GM19455 (cell line): ENCODE measurements at regions not wholly inside any gene's neighbourhood (a gene's known extent, or its start where the extent isn't known, plus 50 kb on each side); places are given as distances from the start of the nearest gene placed in this dataset.
"Not testable (repeated sequence)": the region's sequence is repeated elsewhere in the genome, so short reads cannot be mapped to it uniquely, and the experiment has no call there.

ENCODE experiments used
- ATAC-seq: cut with Tn5 transposase; IDR thresholded peaks from one replicate; pipeline ENCODE4 v1.9.1; 2021; ENCODE audit not compliant: unreplicated experiment

- ATAC-seq = no peak
Observed at GRCh38 chr5:158039911-158040347, 181.0 kb upstream of the CLINT1 start.

DNA sequence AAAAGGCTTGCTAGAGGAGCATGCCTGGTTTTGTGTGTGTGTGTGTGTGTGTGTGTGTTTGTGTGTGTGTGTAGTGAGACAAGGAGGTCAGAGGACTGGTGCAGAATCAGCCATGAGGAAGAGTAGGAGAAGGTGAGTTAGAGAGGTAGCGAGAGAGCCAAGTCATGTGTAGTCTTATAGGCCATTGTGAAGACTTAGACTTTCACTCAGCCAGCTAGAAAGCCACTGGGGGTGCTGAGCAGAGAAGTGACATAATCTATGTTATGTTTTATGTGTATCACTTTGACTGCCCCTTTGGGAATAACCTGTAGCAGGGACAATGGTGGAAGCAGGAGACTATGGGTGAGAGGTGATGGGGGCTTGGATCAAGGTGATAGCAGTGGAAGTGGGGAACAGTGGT, 180.5 kb upstream of the CLINT1 start:
- ATAC-seq = no peak

DNA sequence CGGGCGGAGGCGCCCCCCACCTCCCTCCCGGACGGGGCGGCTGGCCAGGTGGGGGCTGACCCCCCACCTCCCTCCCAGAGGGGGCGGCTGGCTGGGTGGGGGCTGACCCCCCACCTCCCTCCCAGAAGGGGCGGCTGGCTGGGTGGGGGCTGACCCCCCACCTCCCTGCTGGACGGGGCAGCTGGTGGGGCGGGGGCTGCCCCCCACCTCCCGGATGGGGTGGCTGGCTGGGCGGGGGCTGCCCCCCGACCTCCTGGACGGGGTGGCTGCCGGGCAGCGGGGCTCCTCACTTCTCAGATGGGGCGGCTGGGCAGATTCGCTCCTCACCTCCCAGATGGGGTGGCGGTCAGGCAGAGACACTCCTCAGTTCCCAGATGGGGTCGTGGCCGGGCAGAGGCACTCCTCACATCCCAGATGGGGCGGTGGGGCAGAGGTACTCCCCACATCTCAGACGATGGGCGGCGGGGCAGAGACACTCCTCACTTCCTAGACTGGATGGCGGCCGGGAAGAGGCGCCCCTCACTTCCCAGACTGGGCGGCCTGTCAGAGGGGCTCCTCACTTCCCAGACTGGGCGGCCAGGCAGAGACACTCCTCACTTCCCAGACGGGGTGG, 178.1 kb upstream of the CLINT1 start:
- ATAC-seq = not testable (repeated sequence)

DNA sequence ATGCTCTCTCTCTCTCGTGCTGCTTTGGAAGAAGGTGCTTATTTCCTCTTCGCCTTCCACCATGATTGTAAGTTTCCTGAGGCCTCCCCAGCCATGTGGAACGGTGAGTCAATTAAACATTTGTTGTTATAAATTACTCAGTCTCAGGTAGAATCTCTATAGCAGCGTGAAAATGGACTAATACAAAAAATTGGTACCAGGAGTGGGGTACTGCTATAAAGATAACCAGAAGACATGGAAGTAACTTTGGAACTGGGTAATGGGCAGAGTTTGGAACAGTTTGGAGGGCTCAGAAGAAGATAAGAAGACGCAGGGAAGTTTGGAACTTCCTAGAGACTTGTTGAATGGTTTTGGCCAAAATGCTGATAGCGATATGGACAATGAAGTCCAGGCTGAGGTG, 175.6 kb upstream of the CLINT1 start:
- ATAC-seq = not testable (repeated sequence)

- ATAC-seq = no peak
Observed at GRCh38 chr5:158033724-158034123, 174.8 kb upstream of the CLINT1 start.

GRCh38 chr5:158033076-158033475, 174.1 kb upstream of the CLINT1 start:
- ATAC-seq = no peak

GRCh38 chr5:158032246-158032645, 173.3 kb upstream of the CLINT1 start:
- ATAC-seq = no peak

- ATAC-seq = no peak
Observed at GRCh38 chr5:158027806-158028775, 169.1 kb upstream of the CLINT1 start.

GRCh38 chr5:158026304-158027031, 167.5 kb upstream of the CLINT1 start:
- ATAC-seq = no peak

DNA sequence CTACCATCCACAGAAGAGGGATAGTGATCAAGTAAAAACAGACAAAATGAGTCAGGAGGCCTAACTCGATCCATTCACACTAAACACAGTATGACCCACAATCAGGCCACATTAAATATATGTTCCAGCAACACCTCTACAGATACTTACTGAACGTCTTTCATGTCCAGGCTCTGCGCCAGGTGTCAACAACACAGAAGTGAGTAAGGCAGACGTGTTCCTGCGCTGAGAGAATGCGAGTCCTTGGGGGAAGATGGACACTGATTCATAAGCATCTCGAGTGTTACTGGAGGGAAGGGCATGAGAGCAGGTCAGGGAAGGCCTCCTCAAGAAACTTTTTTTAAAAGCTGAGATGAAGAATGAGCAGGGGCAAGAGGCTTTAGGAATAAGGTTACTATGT, 164.3 kb upstream of the CLINT1 start:
- no peak for ATAC-seq

- no peak for ATAC-seq
Observed at GRCh38 chr5:158022837-158023236, 163.9 kb upstream of the CLINT1 start.

DNA sequence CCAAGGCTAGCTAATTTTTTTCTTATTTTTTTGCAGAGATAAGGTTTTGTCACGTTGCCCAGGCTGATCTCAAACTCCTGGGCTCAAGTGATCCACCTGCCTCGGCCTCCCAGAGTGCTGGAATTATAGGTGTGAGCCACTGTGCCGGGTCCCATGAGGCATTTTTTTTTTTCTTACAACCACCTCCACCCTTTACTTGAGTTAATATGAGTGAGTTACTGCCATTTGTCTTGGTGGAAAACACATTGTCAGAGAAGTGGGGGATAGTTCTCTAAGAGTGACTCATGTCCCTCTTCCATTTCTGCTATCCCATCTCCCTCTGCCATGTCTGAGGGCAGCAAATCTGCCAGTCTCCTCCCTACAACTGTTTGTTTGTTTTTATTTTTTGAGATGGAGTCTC, 163.4 kb upstream of the CLINT1 start:
- no peak for ATAC-seq

GRCh38 chr5:158020555-158021418, 161.8 kb upstream of the CLINT1 start:
- ATAC-seq = no peak

GRCh38 chr5:158017469-158017868, 158.5 kb upstream of the CLINT1 start:
- no peak for ATAC-seq

GRCh38 chr5:158014372-158014771, 155.4 kb upstream of the CLINT1 start:
- no peak for ATAC-seq

DNA sequence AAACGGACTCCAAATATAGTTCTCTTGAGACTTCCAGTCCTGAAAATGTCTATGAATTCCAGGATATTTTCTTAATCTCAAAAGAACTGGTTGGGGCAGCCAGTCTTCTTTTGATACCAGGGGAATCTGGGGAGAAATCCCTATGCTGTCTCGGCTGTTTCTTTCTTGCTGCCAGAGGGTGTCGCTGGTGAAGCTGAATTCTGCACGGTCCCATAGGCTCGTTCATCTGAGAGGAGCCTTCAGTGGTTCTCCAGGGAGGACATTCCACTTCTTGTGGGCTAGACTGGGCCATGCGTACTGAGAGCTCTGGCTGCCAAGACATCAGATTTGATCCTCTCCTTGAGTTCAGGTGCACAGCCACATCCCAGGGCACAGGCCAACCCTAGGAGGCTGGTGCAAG, 155.0 kb upstream of the CLINT1 start:
- no peak for ATAC-seq

DNA sequence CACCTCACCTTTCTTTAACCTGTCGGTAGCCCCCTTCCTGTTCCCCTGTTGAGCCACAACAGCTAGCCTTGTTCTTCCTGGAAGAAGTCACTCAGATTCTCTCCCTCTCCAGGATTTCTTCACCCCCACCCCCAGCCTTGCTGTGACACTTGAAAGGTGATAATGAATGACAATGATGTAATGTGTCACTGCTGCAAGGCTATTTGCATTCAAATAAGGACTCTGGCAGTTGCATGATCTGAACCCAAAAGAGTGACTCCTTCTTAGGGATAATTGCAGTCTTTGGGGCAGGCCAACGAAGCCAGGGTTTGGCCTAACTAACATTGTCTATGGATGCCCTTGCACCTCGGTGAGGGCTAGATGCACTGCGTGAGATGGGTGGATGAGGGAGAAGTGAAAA, 154.4 kb upstream of the CLINT1 start:
- no peak for ATAC-seq

DNA sequence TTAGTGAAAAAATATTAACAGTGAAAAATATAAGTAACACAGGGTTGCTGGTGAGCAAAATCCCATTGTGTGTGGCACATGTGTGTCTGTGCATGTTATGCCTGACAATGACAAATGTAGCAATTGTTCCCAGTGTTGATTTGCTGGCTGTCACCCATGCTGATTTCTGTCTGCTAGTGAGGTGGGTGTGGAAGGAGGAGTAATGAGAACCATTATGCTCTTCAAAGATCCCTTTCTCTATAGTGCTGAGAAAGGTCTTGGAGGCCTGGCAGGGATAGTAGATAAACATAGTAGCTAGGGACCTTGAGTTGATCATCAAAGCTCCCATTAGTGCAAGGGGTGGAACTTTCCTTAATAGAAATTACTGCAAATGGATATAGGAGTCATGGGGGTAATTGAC, 152.5 kb upstream of the CLINT1 start:
- ATAC-seq = no peak

DNA sequence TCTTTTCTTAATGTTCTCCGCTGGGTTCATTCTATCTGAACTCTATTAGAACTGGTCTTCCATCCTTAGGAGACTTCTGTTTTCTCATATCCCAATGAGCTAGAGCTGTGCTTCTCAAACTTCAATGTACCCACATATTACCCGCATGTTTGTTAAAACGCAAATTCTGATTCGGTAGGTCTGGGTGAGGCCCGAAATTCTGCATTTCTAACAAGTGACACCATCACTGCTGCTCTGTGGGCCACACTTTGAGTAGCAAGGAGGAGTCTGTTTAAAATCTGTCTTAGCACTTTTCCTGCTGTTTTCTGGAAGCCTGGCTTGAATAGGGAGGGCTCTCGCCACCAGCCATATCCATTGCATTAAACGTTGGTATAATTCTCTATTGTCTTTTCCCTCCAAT, 151.9 kb upstream of the CLINT1 start:
- ATAC-seq = no peak

DNA sequence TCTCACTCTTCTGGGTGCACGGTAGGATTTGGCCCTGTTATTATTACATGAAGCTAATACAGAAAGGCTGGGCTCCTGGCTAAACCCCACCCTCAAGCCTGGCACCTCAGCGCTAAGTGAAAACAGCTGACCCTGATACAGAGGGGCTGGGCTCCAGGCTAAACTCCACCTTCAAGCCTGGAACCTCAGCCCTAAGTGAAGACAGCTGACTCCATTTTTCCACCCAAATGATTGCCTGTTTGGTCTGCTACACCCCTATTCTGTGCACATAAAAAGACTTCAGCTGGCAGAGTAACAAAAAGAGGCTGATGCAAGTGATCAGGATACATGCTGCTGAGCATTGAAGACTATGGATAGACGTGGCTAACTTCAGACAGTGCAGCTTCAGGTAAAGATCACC, 148.4 kb upstream of the CLINT1 start:
- no peak for ATAC-seq

DNA sequence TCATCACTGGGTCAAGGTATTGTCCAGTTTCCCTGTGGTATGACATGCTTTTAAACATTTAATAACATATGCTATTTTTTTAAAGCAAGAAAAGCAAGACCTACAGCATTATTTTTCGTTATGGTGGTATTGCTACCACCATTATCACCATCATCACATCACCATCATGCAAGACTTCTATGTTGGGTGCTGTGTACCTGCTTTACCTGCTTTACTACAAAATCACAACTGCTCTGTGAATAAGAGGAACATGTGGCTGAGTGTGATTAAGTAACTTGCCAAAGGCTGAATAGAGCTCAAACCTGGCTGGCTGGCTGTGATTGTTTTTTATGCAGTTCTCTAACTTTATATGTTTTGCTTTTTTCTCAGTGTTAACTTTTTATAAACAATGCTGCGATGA, 140.8 kb upstream of the CLINT1 start:
- no peak for ATAC-seq
